CD4-positive, alpha-beta T cell (primary cell): ENCODE measurements at regions not wholly inside any gene's neighbourhood (a gene's known extent, or its start where the extent isn't known, plus 50 kb on each side); places are given as distances from the start of the nearest gene placed in this dataset.

Source experiments
- ATAC-seq: fragments of 200-7000 bp; cut with Tn5 transposase; one replicate; pipeline ENCODE4 v1.10.0; 2022; ENCODE audit warnings: mild to moderate bottlenecking; ENCODE audit not compliant: poor library complexity
- CTCF ChIA-PET: fragments of 350-600 bp; sonication (Branson Sonifier 250); formaldehyde crosslinking; loops from one replicate; lab custom pipeline; 2021; ENCODE audit warnings: antibody characterized with exemption, inconsistent platforms; lab: Charles Lee
- POLR2A ChIA-PET: fragments of 350-600 bp; sonication (Branson Sonifier 250); formaldehyde crosslinking; loops from one replicate; lab custom pipeline; 2021; ENCODE audit warnings: antibody characterized with exemption, inconsistent platforms; lab: Charles Lee
- DNase-seq, 14 experiments: peaks; one replicate each; pipeline ENCODE4 v3.0.0-alpha.2; 2013 to 2020; ENCODE audit warnings: mixed read lengths in 2 of 14
- H3K27ac ChIP-seq, 2 donors: one replicate each; pipeline versions ENCODE4 v1.5.1 to v1.7.0; 2013; ENCODE audit warnings: low read length in 2 of 2, low read depth in 1 of 2, mild to moderate bottlenecking in 1 of 2
- H3K27me3 ChIP-seq, 2 experiments: 1 replicate in 1 of 2; 2 replicates in 1 of 2; pipeline versions ENCODE4 v1.6.1 to v1.7.0; 2013; ENCODE audit warnings: low read length in 2 of 2, control low read depth in 1 of 2, mild to moderate bottlenecking in 1 of 2, moderate library complexity in 1 of 2; ENCODE audit not compliant: insufficient read depth in 2 of 2, control insufficient read depth in 1 of 2
- H3K36me3 ChIP-seq: one replicate; pipeline ENCODE4 v1.6.1; 2013; ENCODE audit warnings: low read length, control low read depth; ENCODE audit not compliant: insufficient read depth
- H3K4me1 ChIP-seq: one replicate; pipeline ENCODE4 v1.6.1; 2013; ENCODE audit warnings: low read length, control low read depth; ENCODE audit not compliant: insufficient read depth
- H3K4me3 ChIP-seq: one replicate; pipeline ENCODE4 v1.5.1; 2013; ENCODE audit warnings: mild to moderate bottlenecking, low read length, moderate library complexity
- H3K9me3 ChIP-seq, 2 experiments: 1 replicate in 1 of 2; 2 replicates in 1 of 2; pipeline versions ENCODE4 v1.6.1 to v1.7.0; 2013; ENCODE audit warnings: low read length in 2 of 2, mild to moderate bottlenecking in 2 of 2, control low read depth in 1 of 2, moderate library complexity in 1 of 2; ENCODE audit not compliant: control insufficient read depth in 1 of 2, insufficient read depth in 1 of 2
- H3K27ac Mint-ChIP-seq: one replicate; pipeline ENCODE4 v1.8.0; 2020; ENCODE audit warnings: mixed read lengths
- H3K27me3 Mint-ChIP-seq: one replicate; pipeline ENCODE4 v1.8.0; 2021; ENCODE audit warnings: mixed read lengths
- H3K36me3 Mint-ChIP-seq: one replicate; pipeline ENCODE4 v1.8.0; 2021; ENCODE audit warnings: low read depth, mixed read lengths
- H3K4me1 Mint-ChIP-seq: one replicate; pipeline ENCODE4 v1.8.0; 2021; ENCODE audit warnings: low read depth, mixed read lengths
- H3K4me3 Mint-ChIP-seq: one replicate; pipeline ENCODE4 v1.8.0; 2020; ENCODE audit warnings: mild to moderate bottlenecking, mixed read lengths
- H3K9me3 Mint-ChIP-seq: one replicate; pipeline ENCODE4 v1.8.0; 2020; ENCODE audit warnings: mixed read lengths
- intact Hi-C, 2 experiments: fragments of 100-400 bp; cut with DNase I in 1 of 2; cut with micrococcal nuclease in 1 of 2; formaldehyde crosslinking; loops; one replicate each; pipeline versions ENCODE4 v1.15.1 to v1.9.0; 2023 to 2025; cut with DNase I, micrococcal nuclease
- TF ChIP-seq, protein P1 (sequence below): fragments of 200-600 bp; IDR thresholded peaks from one replicate; pipeline ENCODE4 v1.8.0; 2022; ENCODE audit warnings: antibody characterized with exemption, mild to moderate bottlenecking

DNA sequence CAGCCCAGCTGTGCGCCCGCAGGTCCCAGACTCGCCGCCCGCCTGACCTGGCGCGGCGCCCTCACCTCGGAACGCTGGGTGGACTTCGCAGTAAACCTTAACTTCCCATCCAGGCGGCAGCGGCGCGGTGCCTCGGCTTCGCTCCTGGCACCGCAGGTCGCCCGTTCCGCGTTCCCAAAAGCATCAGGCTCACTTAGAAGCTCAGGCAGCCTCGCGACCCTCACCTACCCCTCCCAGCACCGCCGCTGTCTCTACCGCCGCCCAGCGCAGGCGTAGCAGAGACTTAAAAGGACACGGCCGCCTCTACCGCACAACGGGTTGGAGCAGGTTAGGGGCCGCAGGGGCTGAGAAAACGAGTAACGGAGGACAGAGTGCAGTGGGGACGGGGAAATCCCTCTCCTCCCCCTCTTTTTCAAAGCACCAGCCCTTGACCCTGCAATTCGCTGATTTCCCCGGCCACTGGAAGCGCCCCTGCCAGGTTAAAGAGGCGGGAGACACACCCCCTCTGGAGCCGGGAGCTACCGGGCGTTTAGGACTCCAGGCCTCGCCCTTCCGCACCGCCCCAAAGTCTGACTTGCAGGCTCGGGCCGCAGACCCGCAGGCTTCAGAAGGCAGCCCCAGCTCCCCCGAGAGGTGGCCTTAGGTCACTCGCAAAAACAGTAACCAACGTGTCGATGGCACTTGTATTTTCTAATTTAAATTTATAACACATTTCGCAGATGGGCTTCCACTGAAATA is 328.5 kb downstream of the FAM72C start:
- H3K27ac Mint-ChIP-seq: no peak overlapping the region
- Histone ChIP-seq H3K27ac (no peak overlapping the region), H3K36me3 (no peaks in the 10 kb centered on the region), H3K9me3 (peaks cover 0 to 11% of the 10 kb centered on the region in 2 experiments), H3K4me3 (no peak overlapping the region), H3K4me1 (peaks cover 4% of the 10 kb centered on the region), H3K27me3 (peaks cover 18 to 25% of the 10 kb centered on the region in 2 experiments)
- H3K4me1 Mint-ChIP-seq: peaks cover 5% of the 10 kb centered on the region
- H3K36me3 Mint-ChIP-seq: no peaks in the 10 kb centered on the region
- no peak for DNase-seq
- peaks cover 2% of the 10 kb centered on the region for H3K9me3 Mint-ChIP-seq
- POLR2A ChIA-PET: no interaction called here
- TF ChIP-seq, protein P1, sequence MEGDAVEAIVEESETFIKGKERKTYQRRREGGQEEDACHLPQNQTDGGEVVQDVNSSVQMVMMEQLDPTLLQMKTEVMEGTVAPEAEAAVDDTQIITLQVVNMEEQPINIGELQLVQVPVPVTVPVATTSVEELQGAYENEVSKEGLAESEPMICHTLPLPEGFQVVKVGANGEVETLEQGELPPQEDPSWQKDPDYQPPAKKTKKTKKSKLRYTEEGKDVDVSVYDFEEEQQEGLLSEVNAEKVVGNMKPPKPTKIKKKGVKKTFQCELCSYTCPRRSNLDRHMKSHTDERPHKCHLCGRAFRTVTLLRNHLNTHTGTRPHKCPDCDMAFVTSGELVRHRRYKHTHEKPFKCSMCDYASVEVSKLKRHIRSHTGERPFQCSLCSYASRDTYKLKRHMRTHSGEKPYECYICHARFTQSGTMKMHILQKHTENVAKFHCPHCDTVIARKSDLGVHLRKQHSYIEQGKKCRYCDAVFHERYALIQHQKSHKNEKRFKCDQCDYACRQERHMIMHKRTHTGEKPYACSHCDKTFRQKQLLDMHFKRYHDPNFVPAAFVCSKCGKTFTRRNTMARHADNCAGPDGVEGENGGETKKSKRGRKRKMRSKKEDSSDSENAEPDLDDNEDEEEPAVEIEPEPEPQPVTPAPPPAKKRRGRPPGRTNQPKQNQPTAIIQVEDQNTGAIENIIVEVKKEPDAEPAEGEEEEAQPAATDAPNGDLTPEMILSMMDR: no peak
- ATAC-seq: no peak
- CTCF ChIA-PET: no interaction called here
- intact Hi-C loops: no loop called here
- no peak overlapping the region for H3K4me3 Mint-ChIP-seq
- peaks cover 57% of the 10 kb centered on the region for H3K27me3 Mint-ChIP-seq

DNA sequence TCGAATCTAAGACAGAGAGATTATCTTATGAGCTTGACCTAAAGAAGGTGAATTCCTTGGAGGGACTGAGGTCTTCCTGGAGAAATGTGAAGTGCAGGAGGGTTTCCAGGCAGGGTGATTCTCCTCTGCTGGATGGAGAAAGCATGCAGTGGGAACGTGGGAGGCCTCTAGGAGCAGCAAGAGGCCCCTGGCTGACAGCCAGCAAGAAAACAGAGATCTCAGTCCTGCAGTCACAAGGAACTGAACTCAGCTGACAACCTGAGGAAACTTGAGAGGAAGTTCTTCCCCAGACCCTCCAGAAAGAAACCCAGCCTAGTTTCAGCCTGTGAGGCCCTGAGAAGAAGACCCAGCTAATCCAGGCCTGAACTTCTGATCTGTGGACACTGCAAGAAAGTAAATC is 345.9 kb downstream of the FAM72C start:
- CTCF ChIA-PET: no interaction called here
- intact Hi-C loops: no loop called here
- ATAC-seq: no peak

DNA sequence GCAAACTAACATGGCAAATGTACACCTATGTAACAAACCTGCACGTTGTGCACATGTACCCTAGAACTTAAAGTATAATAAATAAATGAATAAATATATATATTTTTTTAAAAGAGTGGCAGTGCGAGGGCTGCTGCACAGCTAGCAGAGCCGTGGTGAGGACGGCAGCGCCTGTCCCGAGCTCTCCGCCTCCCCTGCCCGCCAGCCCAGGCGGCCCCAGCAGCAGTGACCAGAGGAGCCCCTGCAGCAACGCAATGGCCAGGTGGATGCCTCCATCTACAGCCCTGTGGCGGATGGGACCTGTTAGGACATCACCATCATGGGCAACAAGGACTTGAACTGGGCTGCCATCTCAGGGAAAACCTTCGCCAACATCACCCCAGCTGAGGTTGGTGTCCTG is 351.9 kb downstream of the FAM72C start:
- H3K27ac ChIP-seq: no peak overlapping the region
- H3K4me1 Mint-ChIP-seq: no peaks in the 10 kb centered on the region
- no peak for ATAC-seq
- no peak for DNase-seq
- no peak overlapping the region for H3K27ac Mint-ChIP-seq
- H3K27me3 ChIP-seq: no peaks in the 10 kb centered on the region
- H3K9me3 ChIP-seq: peaks cover 0 to 4% of the 10 kb centered on the region in 2 experiments
- H3K36me3 Mint-ChIP-seq: no peaks in the 10 kb centered on the region
- H3K27me3 Mint-ChIP-seq: peaks cover 33% of the 10 kb centered on the region
- TF ChIP-seq, protein P1: no peak
- ChIA-PET POLR2A (no interaction called here), CTCF (no interaction called here)
- no peaks in the 10 kb centered on the region for H3K4me1 ChIP-seq
- intact Hi-C loops: no loop called here
- H3K4me3 Mint-ChIP-seq: no peak overlapping the region
- H3K36me3 ChIP-seq: no peaks in the 10 kb centered on the region
- H3K4me3 ChIP-seq: no peak overlapping the region
- no peaks in the 10 kb centered on the region for H3K9me3 Mint-ChIP-seq

More for the DNA sequence above, 345.9 kb downstream of the FAM72C start:
- H3K36me3 ChIP-seq: no peaks in the 10 kb centered on the region
- Mint-ChIP-seq H3K27ac (no peak overlapping the region), H3K36me3 (no peaks in the 10 kb centered on the region), H3K9me3 (no peaks in the 10 kb centered on the region), H3K4me1 (no peaks in the 10 kb centered on the region), H3K27me3 (peaks cover 65% of the 10 kb centered on the region), H3K4me3 (no peak overlapping the region)
- TF ChIP-seq, protein P1: no peak
- H3K4me3 ChIP-seq: no peak overlapping the region
- H3K27me3 ChIP-seq: peaks cover 4 to 9% of the 10 kb centered on the region in 2 experiments
- POLR2A ChIA-PET: no interaction called here
- H3K27ac ChIP-seq: no peak overlapping the region
- no peaks in the 10 kb centered on the region for H3K4me1 ChIP-seq
- H3K9me3 ChIP-seq: no peaks in the 10 kb centered on the region
- DNase-seq: no peak
